ENCODE measurements at regions not wholly inside any gene's neighbourhood (a gene's known extent, or its start where the extent isn't known, plus 50 kb on each side); places are given as distances from the start of the nearest gene placed in this dataset.

- TF ChIP-seq SMC3 (IDR thresholded peaks at IDR 0.05; ENCODE audit: low read depth, low read length) (no peak), USF2 (IDR thresholded peaks at IDR 0.05; ENCODE audit: low read depth, low read length) (no peak), RFX5 (IDR thresholded peaks at IDR 0.05; ENCODE audit: low read depth, low read length) (no peak), BHLHE40 (IDR thresholded peaks at IDR 0.05; ENCODE audit: low read depth, low read length) (no peak), NFE2L2 (IDR thresholded peaks at IDR 0.05; ENCODE audit: low read depth, low read length) (no peak), MAFK (IDR thresholded peaks at IDR 0.05; ENCODE audit: low read depth, low read length) (no peak), MXI1 (IDR thresholded peaks at IDR 0.05; ENCODE audit: borderline replicate concordance, low read depth, low read length) (no peak), MAZ (IDR thresholded peaks at IDR 0.05; ENCODE audit: borderline replicate concordance, low read depth, low read length) (no peak), CTCF (conservative IDR thresholded peaks at IDR 0.05; ENCODE audit: low read depth, low read length) (no peak), FOS (IDR thresholded peaks at IDR 0.05; ENCODE audit: low read depth, low read length) (no peak), CEBPB (IDR thresholded peaks at IDR 0.05; ENCODE audit: low read depth, low read length) (no peak), CHD1 (IDR thresholded peaks at IDR 0.05; ENCODE audit: low read depth, low read length) (no peak), RAD21 (IDR thresholded peaks at IDR 0.05; ENCODE audit: low read length) (no peak), POLR2A (IDR thresholded peaks at IDR 0.05; ENCODE audit: low read depth, low read length) (no peak), RCOR1 (IDR thresholded peaks at IDR 0.05; ENCODE audit: insufficient replicate concordance, low read length) (no peak)
- TF ChIP-seq, protein P1, sequence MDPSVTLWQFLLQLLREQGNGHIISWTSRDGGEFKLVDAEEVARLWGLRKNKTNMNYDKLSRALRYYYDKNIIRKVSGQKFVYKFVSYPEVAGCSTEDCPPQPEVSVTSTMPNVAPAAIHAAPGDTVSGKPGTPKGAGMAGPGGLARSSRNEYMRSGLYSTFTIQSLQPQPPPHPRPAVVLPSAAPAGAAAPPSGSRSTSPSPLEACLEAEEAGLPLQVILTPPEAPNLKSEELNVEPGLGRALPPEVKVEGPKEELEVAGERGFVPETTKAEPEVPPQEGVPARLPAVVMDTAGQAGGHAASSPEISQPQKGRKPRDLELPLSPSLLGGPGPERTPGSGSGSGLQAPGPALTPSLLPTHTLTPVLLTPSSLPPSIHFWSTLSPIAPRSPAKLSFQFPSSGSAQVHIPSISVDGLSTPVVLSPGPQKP (IDR thresholded peaks at IDR 0.05; ENCODE audit: borderline replicate concordance, low read depth, low read length): no peak
- H3K27ac ChIP-seq (ENCODE audit: insufficient read depth, low read length): no peak overlapping the region
- H3K4ac ChIP-seq (ENCODE audit: low read depth, low read length): no peak overlapping the region
- H2BK20ac ChIP-seq (ENCODE audit: low read depth, low read length): no peak overlapping the region
- dilution Hi-C loops (cut with HindIII; ENCODE audit: low sequenced_read_pairs, unreplicated experiment): no loop called here
- no peak overlapping the region for H2BK15ac ChIP-seq (ENCODE audit: low read depth, low read length)
- H2AK5ac ChIP-seq (ENCODE audit: low read depth, low read length): no peak overlapping the region
- POLR2A ChIA-PET (ENCODE audit: unreplicated experiment): no interaction called here
- intact Hi-C loops (cut with micrococcal nuclease): no loop called here
- DNase-seq (no peak), ATAC-seq (ENCODE audit: low read depth) (no peak)
- H3K4me1 ChIP-seq (ENCODE audit: control insufficient read depth, insufficient read depth, low read length): no peaks in the 10 kb centered on the region
- H3K9ac ChIP-seq (ENCODE audit: low read depth, low read length): no peak overlapping the region
- no peaks in the 10 kb centered on the region for H4K20me1 ChIP-seq (ENCODE audit: insufficient read depth, low read length)
- H3K36me3 ChIP-seq (ENCODE audit: control insufficient read depth, insufficient read depth, low read length): no peaks in the 10 kb centered on the region
- H3K56ac ChIP-seq (ENCODE audit: extremely low read depth, insufficient read depth, low read length): no peak overlapping the region
- no peak overlapping the region for H4K8ac ChIP-seq (ENCODE audit: low read depth in 2 of 2, low read length in 2 of 2)
- H3K18ac ChIP-seq (ENCODE audit: low read depth, low read length): no peak overlapping the region
- no peak overlapping the region for H2BK120ac ChIP-seq (ENCODE audit: low read depth, low read length)
- no peak overlapping the region for H3K23ac ChIP-seq (ENCODE audit: low read depth, low read length)
- H4K5ac ChIP-seq (ENCODE audit: low read depth, low read length): no peak overlapping the region
- in situ Hi-C loops (cut with MboI; ENCODE audit: low sequenced_read_pairs): no loop called here
- 80% methylated on average over 1 of the region's 3 CpGs; no CpG with 5 or more reads in 1 of the 2 experiments for WGBS, 2 experiments (ENCODE audit: extremely low coverage in 2 of 2, insufficient read length in 1 of 2)
- BruUV-seq (replicated peaks): no TSS peak
- H3K4me2 ChIP-seq (ENCODE audit: low read depth, low read length): no peak overlapping the region
- H3K9me1 ChIP-seq (ENCODE audit: insufficient read depth, low read length): no peaks in the 10 kb centered on the region
- H2BK5ac ChIP-seq (ENCODE audit: low read depth, low read length, poor library complexity, severe bottlenecking): no peak overlapping the region
- no peaks in the 10 kb centered on the region for H3K9me3 ChIP-seq (ENCODE audit: control insufficient read depth, insufficient read depth, low read length)
- H2AK9ac ChIP-seq (replicated peaks; ENCODE audit: low read depth, low read length, poor library complexity): no peak overlapping the region
- H3K14ac ChIP-seq (replicated peaks; ENCODE audit: low read depth, low read length): no peak overlapping the region
- H4K91ac ChIP-seq (ENCODE audit: insufficient read depth, low read depth, low read length): no peak overlapping the region
- H3K27me3 ChIP-seq (ENCODE audit: control insufficient read depth, insufficient read depth, low read length): no peaks in the 10 kb centered on the region
- no peak overlapping the region for H3K4me3 ChIP-seq (ENCODE audit: insufficient read depth, low read depth, low read length)
- no peak overlapping the region for H2AFZ ChIP-seq (replicated peaks; ENCODE audit: low read length, poor library complexity)
- no peaks in the 10 kb centered on the region for H3K79me1 ChIP-seq (ENCODE audit: low read depth in 1 of 2, low read length in 2 of 2)
- CTCF ChIA-PET: no interaction called here
Observed at GRCh38 chr7:19489162-19489820, 219.5 kb downstream of the POLR1F start.
